Thyroid gland (tissue), 4 donors: ENCODE measurements at regions not wholly inside any gene's neighbourhood (a gene's known extent, or its start where the extent isn't known, plus 50 kb on each side); places are given as distances from the start of the nearest gene placed in this dataset.

Experiments
- POLR2A ChIP-seq, 2 donors: fragments of 450-650 bp; IDR thresholded peaks; one replicate each; pipeline ENCODE4 v1.6.1; 2017; ENCODE audit warnings: antibody characterized with exemption in 2 of 2, mild to moderate bottlenecking in 2 of 2, moderate library complexity in 1 of 2
- TF ChIP-seq, protein P1 (sequence below), 6 experiments: fragments of 200-600 bp in 3 of 6; fragments of 450-650 bp in 3 of 6; sonication (generic) in 3 of 6; IDR thresholded peaks; one replicate each; pipeline ENCODE4 v1.5.1; 2016 to 2019; ENCODE audit warnings: antibody characterized with exemption in 6 of 6, mild to moderate bottlenecking in 2 of 6, inconsistent platforms in 1 of 6, moderate library complexity in 1 of 6

DNA sequence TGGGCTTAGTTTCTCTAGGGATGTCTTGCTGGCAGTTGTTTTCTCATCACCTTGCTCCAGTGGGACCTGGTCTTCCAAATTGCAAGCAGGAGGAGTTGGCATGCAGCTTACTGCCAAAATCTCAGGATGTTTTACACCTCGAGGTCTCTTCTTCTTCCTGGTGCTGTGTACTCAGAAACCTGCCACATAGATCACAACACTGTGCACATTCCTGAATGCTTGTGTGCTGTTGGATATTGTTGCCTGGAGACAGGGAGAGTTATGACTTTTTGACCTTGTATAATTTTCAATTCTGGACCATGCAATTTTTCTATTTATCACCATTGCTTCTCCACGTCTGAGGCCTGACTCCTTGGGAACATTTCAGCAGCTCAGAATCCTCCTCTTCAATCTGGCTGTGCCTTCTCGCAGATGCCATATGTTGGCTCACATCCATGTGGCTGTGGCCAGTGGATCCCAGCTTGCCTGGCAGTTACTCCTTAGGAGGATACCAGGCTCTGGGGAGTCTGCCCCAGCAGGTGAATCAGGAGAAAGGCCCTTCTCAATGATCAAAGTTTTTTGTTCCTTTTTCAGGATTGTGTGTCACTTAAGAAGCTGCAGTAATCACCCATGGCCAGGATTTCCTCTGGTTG lies 489.3 kb downstream of the TSN start:
- TF ChIP-seq, protein P1, sequence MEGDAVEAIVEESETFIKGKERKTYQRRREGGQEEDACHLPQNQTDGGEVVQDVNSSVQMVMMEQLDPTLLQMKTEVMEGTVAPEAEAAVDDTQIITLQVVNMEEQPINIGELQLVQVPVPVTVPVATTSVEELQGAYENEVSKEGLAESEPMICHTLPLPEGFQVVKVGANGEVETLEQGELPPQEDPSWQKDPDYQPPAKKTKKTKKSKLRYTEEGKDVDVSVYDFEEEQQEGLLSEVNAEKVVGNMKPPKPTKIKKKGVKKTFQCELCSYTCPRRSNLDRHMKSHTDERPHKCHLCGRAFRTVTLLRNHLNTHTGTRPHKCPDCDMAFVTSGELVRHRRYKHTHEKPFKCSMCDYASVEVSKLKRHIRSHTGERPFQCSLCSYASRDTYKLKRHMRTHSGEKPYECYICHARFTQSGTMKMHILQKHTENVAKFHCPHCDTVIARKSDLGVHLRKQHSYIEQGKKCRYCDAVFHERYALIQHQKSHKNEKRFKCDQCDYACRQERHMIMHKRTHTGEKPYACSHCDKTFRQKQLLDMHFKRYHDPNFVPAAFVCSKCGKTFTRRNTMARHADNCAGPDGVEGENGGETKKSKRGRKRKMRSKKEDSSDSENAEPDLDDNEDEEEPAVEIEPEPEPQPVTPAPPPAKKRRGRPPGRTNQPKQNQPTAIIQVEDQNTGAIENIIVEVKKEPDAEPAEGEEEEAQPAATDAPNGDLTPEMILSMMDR (IDR thresholded peaks at IDR 0.05), result no peak
- TF ChIP-seq POLR2A (IDR thresholded peaks at IDR 0.05), result no peak
